Uterus (tissue), 3 donors: ENCODE measurements at regions not wholly inside any gene's neighbourhood (a gene's known extent, or its start where the extent isn't known, plus 50 kb on each side); places are given as distances from the start of the nearest gene placed in this dataset.

Experiments
- DNase-seq, 2 donors: peaks; one replicate each; pipeline ENCODE4 v3.0.0-alpha.2; 2019 to 2020
- H3K27ac ChIP-seq, 2 donors: fragments of 200-600 bp; sonication (generic); 1 replicate in 1 of 2; 2 replicates in 1 of 2; pipeline ENCODE4 v1.5.1; 2016 to 2018
- H3K27me3 ChIP-seq, 2 donors: fragments of 200-600 bp; sonication (generic); one replicate each; pipeline ENCODE4 v1.5.1; 2018 to 2019; ENCODE audit warnings: control low read depth in 1 of 2
- H3K36me3 ChIP-seq, 2 donors: fragments of 200-600 bp; sonication (generic); one replicate each; pipeline ENCODE4 v1.5.1; 2019; ENCODE audit warnings: control low read depth in 1 of 2
- H3K4me1 ChIP-seq, 2 donors: fragments of 200-600 bp; sonication (generic); one replicate each; pipeline ENCODE4 v1.5.1; 2018 to 2019; ENCODE audit warnings: control low read depth in 1 of 2
- H3K4me3 ChIP-seq, 2 donors: fragments of 200-600 bp; sonication (generic); 1 replicate in 1 of 2; 2 replicates in 1 of 2; pipeline ENCODE4 v1.5.1; 2018 to 2019; ENCODE audit warnings: mild to moderate bottlenecking in 1 of 2
- H3K9me3 ChIP-seq, 2 donors: fragments of 200-600 bp; sonication (generic); one replicate each; pipeline ENCODE4 v1.5.1; 2019; ENCODE audit warnings: control low read depth in 1 of 2
- CTCF ChIP-seq, 4 experiments: fragments of 200-600 bp in 2 of 4; fragments of 450-650 bp in 2 of 4; sonication (generic) in 2 of 4; IDR thresholded peaks; one replicate each; pipeline ENCODE4 v1.5.1; 2016 to 2019; ENCODE audit warnings: antibody characterized with exemption in 4 of 4, mild to moderate bottlenecking in 2 of 4, moderate library complexity in 1 of 4
- POLR2A ChIP-seq, 2 donors: fragments of 450-650 bp; IDR thresholded peaks; one replicate each; pipeline ENCODE4 v1.6.1; 2016; ENCODE audit warnings: antibody characterized with exemption in 2 of 2, mild to moderate bottlenecking in 1 of 2, moderate library complexity in 1 of 2
- intact Hi-C: fragments of 100-400 bp; cut with DNase I; formaldehyde crosslinking; loops from one replicate; pipeline ENCODE4 v1.15.1; 2023; ENCODE audit warnings: low total_unique reads
- donor health status: DM: yes; HTN: yes; CAD: no.

GRCh38 chr2:236748385-236748784 lies 178.8 kb downstream of the ACKR3 start:
- Histone ChIP-seq H3K4me1 (no peaks in the 10 kb centered on the region), H3K9me3 (no peaks in the 10 kb centered on the region), H3K27me3 (no peaks in the 10 kb centered on the region), H3K4me3 (no peak overlapping the region), H3K36me3 (no peaks in the 10 kb centered on the region), H3K27ac (no peak overlapping the region)
- DNase-seq = peak in 1 of 2 donors; percentile 24
- intact Hi-C loops = no loop called here
- TF ChIP-seq POLR2A (IDR thresholded peaks at IDR 0.05) (no peak), CTCF (IDR thresholded peaks at IDR 0.05) (no peak)

- Histone ChIP-seq H3K27ac (no peak overlapping the region), H3K4me3 (no peak overlapping the region), H3K4me1 (no peaks in the 10 kb centered on the region), H3K36me3 (no peaks in the 10 kb centered on the region), H3K27me3 (no peaks in the 10 kb centered on the region), H3K9me3 (no peaks in the 10 kb centered on the region)
- intact Hi-C loops = no loop called here
- no peak for DNase-seq
- TF ChIP-seq CTCF (IDR thresholded peaks at IDR 0.05) = no peak
- TF ChIP-seq POLR2A (IDR thresholded peaks at IDR 0.05) = no peak
Measured at GRCh38 chr2:236748801-236749200, 179.2 kb downstream of the ACKR3 start.

- Histone ChIP-seq H3K36me3 (no peaks in the 10 kb centered on the region), H3K27ac (no peak overlapping the region), H3K9me3 (no peaks in the 10 kb centered on the region), H3K27me3 (no peaks in the 10 kb centered on the region), H3K4me1 (no peaks in the 10 kb centered on the region), H3K4me3 (no peak overlapping the region)
- intact Hi-C loops = no loop called here
- no peak for DNase-seq
- TF ChIP-seq POLR2A (IDR thresholded peaks at IDR 0.05) = no peak
- no peak for TF ChIP-seq CTCF (IDR thresholded peaks at IDR 0.05)
Measured at GRCh38 chr2:236749346-236749745, 179.7 kb downstream of the ACKR3 start.

- Histone ChIP-seq H3K27ac (no peak overlapping the region), H3K36me3 (no peaks in the 10 kb centered on the region), H3K27me3 (no peaks in the 10 kb centered on the region), H3K4me1 (no peaks in the 10 kb centered on the region), H3K4me3 (no peak overlapping the region), H3K9me3 (no peaks in the 10 kb centered on the region)
- DNase-seq = no peak
- intact Hi-C loops = no loop called here
- no peak for TF ChIP-seq CTCF (IDR thresholded peaks at IDR 0.05)
- TF ChIP-seq POLR2A (IDR thresholded peaks at IDR 0.05) = no peak
Measured at GRCh38 chr2:236752096-236752495, 182.5 kb downstream of the ACKR3 start.

- Histone ChIP-seq H3K27ac (no peak overlapping the region), H3K27me3 (no peaks in the 10 kb centered on the region), H3K4me3 (no peak overlapping the region), H3K4me1 (no peaks in the 10 kb centered on the region), H3K9me3 (no peaks in the 10 kb centered on the region), H3K36me3 (no peaks in the 10 kb centered on the region)
- DNase-seq = no peak
- no peak for TF ChIP-seq CTCF (IDR thresholded peaks at IDR 0.05)
- TF ChIP-seq POLR2A (IDR thresholded peaks at IDR 0.05) = no peak
- intact Hi-C loops = no loop called here
Measured at GRCh38 chr2:236753606-236754270, 184.1 kb downstream of the ACKR3 start.
